GM23338 (cell line): ENCODE measurements at regions not wholly inside any gene's neighbourhood (a gene's known extent, or its start where the extent isn't known, plus 50 kb on each side); places are given as distances from the start of the nearest gene placed in this dataset.

Source experiments
- ATAC-seq: fragments of 200-7000 bp; cut with Tn5 transposase; 3 replicates; pipeline ENCODE4 v1.9.1; 2020
- DNase-seq: peaks from one replicate; pipeline ENCODE4 v3.0.0-alpha.2; 2015; ENCODE audit warnings: low spot score
- H2AFZ ChIP-seq: fragments of 200-600 bp; sonication (generic); 2 replicates; pipeline ENCODE4 v1.8.0; 2016; ENCODE audit warnings: antibody characterized with exemption, mild to moderate bottlenecking, moderate library complexity
- H3F3A ChIP-seq: fragments of 200-600 bp; sonication (generic); replicated peaks from 2 replicates; pipeline ENCODE4 v1.8.0; 2017; ENCODE audit warnings: antibody characterized with exemption, mixed run types, low read depth
- H3K27ac ChIP-seq: fragments of 200-600 bp; sonication (generic); 2 replicates; pipeline ENCODE4 v1.6.1; 2016; ENCODE audit warnings: low read depth
- H3K27me3 ChIP-seq: fragments of 200-600 bp; sonication (generic); 2 replicates; pipeline ENCODE4 v1.8.0; 2016; ENCODE audit warnings: mild to moderate bottlenecking, mixed run types, moderate library complexity; ENCODE audit not compliant: insufficient read depth
- H3K36me3 ChIP-seq: fragments of 200-600 bp; sonication (generic); 2 replicates; pipeline ENCODE4 v1.8.0; 2016; ENCODE audit warnings: mild to moderate bottlenecking; ENCODE audit not compliant: insufficient read depth
- H3K4me1 ChIP-seq: fragments of 200-600 bp; sonication (generic); 2 replicates; pipeline ENCODE4 v1.8.0; 2016; ENCODE audit warnings: mild to moderate bottlenecking, moderate library complexity; ENCODE audit not compliant: insufficient read depth
- H3K4me2 ChIP-seq: fragments of 200-600 bp; sonication (generic); 2 replicates; pipeline ENCODE4 v1.7.1; 2017; ENCODE audit warnings: mixed run types
- H3K4me3 ChIP-seq: fragments of 200-600 bp; sonication (generic); 2 replicates; pipeline ENCODE4 v1.6.1; 2016; ENCODE audit warnings: mixed run types
- H3K79me2 ChIP-seq: fragments of 200-600 bp; sonication (generic); replicated peaks from 2 replicates; pipeline ENCODE4 v1.8.0; 2017; ENCODE audit warnings: mild to moderate bottlenecking; ENCODE audit not compliant: insufficient read depth
- H3K9me2 ChIP-seq: fragments of 200-600 bp; sonication (generic); 2 replicates; pipeline ENCODE4 v1.8.0; 2017; ENCODE audit not compliant: insufficient read depth
- H4K20me1 ChIP-seq: fragments of 200-600 bp; sonication (generic); replicated peaks from 2 replicates; pipeline ENCODE4 v1.8.0; 2017; ENCODE audit warnings: mild to moderate bottlenecking; ENCODE audit not compliant: insufficient read depth
- H3K27ac Mint-ChIP-seq: 2 replicates; pipeline ENCODE4 v1.8.0; 2020; ENCODE audit warnings: inconsistent platforms, mild to moderate bottlenecking, moderate library complexity, mixed read lengths
- H3K27me3 Mint-ChIP-seq: 3 replicates; pipeline ENCODE4 v1.8.0; 2022; ENCODE audit warnings: low read depth, mild to moderate bottlenecking, moderate library complexity, mixed read lengths, inconsistent platforms; ENCODE audit not compliant: insufficient read depth, poor library complexity
- H3K36me3 Mint-ChIP-seq: 3 replicates; pipeline ENCODE4 v1.8.0; 2021; ENCODE audit warnings: low read depth, mild to moderate bottlenecking, inconsistent platforms, moderate library complexity, mixed read lengths
- H3K4me1 Mint-ChIP-seq: 3 replicates; pipeline ENCODE4 v1.8.0; 2020; ENCODE audit warnings: mild to moderate bottlenecking, inconsistent platforms, mixed read lengths
- H3K4me3 Mint-ChIP-seq: 3 replicates; pipeline ENCODE4 v1.8.0; 2021; ENCODE audit warnings: moderate library complexity, mild to moderate bottlenecking, inconsistent platforms, mixed read lengths
- H3K9me3 Mint-ChIP-seq: 3 replicates; pipeline ENCODE4 v1.8.0; 2020; ENCODE audit warnings: moderate library complexity, mild to moderate bottlenecking, inconsistent platforms, mixed read lengths
- EZH2phosphoT487 ChIP-seq: fragments of 200-600 bp; sonication (generic); IDR thresholded peaks from one replicate; pipeline ENCODE4 v1.8.1; 2018; ENCODE audit warnings: antibody characterized with exemption; ENCODE audit not compliant: unreplicated experiment
- NANOG ChIP-seq: IDR thresholded peaks from 2 replicates; pipeline ENCODE4 v1.6.1; 2016; ENCODE audit warnings: antibody characterized with exemption, borderline replicate concordance
- ZNF331 ChIP-seq: fragments of 250-450 bp; sonication (Bioruptor Pico); IDR thresholded peaks from 2 replicates; pipeline ENCODE4 v1.5.0; 2020; ENCODE audit warnings: low read depth, mild to moderate bottlenecking, moderate library complexity
- TF ChIP-seq, protein P1 (sequence below): fragments of 250-450 bp; sonication (Bioruptor Pico); IDR thresholded peaks from 2 replicates; pipeline ENCODE4 v1.5.0; 2020; ENCODE audit warnings: mild to moderate bottlenecking, moderate library complexity
- TF ChIP-seq, protein P2 (sequence below), 2 experiments: fragments of 200-600 bp in 1 of 2; sonication (generic) in 1 of 2; conservative IDR thresholded peaks; 2 replicates each; pipeline versions ENCODE4 v1.5.1 to v1.6.1; 2016 to 2017; ENCODE audit warnings: antibody characterized with exemption in 2 of 2, low read depth in 2 of 2, mild to moderate bottlenecking in 2 of 2, moderate library complexity in 1 of 2
- TF ChIP-seq, protein P3 (sequence below): IDR thresholded peaks from one replicate; pipeline ENCODE4 v1.6.1; 2018; ENCODE audit warnings: antibody characterized with exemption; ENCODE audit not compliant: unreplicated experiment

DNA sequence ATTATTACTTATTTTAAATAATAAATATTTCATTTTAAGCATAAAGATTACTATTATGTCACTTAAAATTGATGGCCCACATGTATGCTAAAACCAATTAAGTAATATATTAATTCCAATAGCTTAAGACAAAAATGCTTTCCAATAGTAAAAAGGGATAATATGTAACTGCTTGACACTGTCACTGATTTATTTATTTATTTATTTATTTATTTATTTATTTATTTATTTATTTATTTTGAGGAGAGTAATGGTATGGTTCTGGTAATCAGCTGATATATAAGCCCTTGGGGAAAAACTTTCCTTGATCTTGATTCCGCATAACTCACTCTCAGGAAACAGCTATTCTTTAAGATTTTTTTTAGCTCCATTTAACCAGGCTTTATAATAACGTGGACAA, 903.0 kb upstream of the ATXN8OS start (continued):
- no peak for TF ChIP-seq EZH2phosphoT487

DNA sequence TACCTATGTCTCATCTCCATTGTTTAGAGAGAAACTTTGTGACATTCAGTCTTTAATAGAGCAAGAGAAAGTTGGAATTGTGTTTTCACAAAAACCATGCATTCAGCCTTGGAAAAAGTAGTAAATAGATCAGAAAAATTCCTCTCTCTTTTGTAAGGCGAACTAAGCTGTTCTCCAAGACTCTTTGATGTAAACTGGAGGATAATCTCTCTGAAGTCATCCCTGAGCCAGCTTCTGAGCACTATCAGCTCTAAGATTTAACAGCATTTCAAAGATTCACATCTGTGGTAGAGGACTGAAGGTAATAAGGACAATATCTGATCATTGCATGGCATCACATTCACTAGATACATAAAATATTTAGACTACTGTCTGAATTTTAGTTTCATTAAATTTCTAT, 904.6 kb upstream of the ATXN8OS start:
- no peak overlapping the region for H3K4me3 ChIP-seq
- no peak overlapping the region for H3K27ac ChIP-seq
- H3K27me3 Mint-ChIP-seq = no peaks in the 10 kb centered on the region
- no peak overlapping the region for H3K4me3 Mint-ChIP-seq
- no peak for ATAC-seq
- peak overlapping the region; percentile 82; the same call in 1 of the 2 replicates for H3K27ac Mint-ChIP-seq
- no peaks in the 10 kb centered on the region for H4K20me1 ChIP-seq
- no peak for TF ChIP-seq ZNF331
- TF ChIP-seq, protein P1, sequence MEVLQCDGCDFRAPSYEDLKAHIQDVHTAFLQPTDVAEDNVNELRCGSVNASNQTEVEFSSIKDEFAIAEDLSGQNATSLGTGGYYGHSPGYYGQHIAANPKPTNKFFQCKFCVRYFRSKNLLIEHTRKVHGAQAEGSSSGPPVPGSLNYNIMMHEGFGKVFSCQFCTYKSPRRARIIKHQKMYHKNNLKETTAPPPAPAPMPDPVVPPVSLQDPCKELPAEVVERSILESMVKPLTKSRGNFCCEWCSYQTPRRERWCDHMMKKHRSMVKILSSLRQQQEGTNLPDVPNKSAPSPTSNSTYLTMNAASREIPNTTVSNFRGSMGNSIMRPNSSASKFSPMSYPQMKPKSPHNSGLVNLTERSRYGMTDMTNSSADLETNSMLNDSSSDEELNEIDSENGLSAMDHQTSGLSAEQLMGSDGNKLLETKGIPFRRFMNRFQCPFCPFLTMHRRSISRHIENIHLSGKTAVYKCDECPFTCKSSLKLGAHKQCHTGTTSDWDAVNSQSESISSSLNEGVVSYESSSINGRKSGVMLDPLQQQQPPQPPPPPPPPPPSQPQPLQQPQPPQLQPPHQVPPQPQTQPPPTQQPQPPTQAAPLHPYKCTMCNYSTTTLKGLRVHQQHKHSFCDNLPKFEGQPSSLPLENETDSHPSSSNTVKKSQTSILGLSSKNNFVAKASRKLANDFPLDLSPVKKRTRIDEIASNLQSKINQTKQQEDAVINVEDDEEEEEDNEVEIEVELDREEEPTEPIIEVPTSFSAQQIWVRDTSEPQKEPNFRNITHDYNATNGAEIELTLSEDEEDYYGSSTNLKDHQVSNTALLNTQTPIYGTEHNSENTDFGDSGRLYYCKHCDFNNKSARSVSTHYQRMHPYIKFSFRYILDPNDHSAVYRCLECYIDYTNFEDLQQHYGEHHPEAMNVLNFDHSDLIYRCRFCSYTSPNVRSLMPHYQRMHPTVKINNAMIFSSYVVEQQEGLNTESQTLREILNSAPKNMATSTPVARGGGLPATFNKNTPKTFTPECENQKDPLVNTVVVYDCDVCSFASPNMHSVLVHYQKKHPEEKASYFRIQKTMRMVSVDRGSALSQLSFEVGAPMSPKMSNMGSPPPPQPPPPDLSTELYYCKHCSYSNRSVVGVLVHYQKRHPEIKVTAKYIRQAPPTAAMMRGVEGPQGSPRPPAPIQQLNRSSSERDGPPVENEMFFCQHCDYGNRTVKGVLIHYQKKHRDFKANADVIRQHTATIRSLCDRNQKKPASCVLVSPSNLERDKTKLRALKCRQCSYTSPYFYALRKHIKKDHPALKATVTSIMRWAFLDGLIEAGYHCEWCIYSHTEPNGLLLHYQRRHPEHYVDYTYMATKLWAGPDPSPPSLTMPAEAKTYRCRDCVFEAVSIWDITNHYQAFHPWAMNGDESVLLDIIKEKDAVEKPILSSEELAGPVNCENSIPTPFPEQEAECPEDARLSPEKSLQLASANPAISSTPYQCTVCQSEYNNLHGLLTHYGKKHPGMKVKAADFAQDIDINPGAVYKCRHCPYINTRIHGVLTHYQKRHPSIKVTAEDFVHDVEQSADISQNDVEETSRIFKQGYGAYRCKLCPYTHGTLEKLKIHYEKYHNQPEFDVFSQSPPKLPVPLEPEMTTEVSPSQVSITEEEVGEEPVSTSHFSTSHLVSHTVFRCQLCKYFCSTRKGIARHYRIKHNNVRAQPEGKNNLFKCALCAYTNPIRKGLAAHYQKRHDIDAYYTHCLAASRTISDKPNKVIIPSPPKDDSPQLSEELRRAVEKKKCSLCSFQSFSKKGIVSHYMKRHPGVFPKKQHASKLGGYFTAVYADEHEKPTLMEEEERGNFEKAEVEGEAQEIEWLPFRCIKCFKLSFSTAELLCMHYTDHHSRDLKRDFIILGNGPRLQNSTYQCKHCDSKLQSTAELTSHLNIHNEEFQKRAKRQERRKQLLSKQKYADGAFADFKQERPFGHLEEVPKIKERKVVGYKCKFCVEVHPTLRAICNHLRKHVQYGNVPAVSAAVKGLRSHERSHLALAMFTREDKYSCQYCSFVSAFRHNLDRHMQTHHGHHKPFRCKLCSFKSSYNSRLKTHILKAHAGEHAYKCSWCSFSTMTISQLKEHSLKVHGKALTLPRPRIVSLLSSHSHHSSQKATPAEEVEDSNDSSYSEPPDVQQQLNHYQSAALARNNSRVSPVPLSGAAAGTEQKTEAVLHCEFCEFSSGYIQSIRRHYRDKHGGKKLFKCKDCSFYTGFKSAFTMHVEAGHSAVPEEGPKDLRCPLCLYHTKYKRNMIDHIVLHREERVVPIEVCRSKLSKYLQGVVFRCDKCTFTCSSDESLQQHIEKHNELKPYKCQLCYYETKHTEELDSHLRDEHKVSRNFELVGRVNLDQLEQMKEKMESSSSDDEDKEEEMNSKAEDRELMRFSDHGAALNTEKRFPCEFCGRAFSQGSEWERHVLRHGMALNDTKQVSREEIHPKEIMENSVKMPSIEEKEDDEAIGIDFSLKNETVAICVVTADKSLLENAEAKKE (CRISPR knock-in tag) = no peak
- TF ChIP-seq, protein P2, sequence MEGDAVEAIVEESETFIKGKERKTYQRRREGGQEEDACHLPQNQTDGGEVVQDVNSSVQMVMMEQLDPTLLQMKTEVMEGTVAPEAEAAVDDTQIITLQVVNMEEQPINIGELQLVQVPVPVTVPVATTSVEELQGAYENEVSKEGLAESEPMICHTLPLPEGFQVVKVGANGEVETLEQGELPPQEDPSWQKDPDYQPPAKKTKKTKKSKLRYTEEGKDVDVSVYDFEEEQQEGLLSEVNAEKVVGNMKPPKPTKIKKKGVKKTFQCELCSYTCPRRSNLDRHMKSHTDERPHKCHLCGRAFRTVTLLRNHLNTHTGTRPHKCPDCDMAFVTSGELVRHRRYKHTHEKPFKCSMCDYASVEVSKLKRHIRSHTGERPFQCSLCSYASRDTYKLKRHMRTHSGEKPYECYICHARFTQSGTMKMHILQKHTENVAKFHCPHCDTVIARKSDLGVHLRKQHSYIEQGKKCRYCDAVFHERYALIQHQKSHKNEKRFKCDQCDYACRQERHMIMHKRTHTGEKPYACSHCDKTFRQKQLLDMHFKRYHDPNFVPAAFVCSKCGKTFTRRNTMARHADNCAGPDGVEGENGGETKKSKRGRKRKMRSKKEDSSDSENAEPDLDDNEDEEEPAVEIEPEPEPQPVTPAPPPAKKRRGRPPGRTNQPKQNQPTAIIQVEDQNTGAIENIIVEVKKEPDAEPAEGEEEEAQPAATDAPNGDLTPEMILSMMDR (conservative IDR thresholded peaks at IDR 0.05; ENCODE audit: low read depth in 2 of 2) = no peak
- TF ChIP-seq, protein P3, sequence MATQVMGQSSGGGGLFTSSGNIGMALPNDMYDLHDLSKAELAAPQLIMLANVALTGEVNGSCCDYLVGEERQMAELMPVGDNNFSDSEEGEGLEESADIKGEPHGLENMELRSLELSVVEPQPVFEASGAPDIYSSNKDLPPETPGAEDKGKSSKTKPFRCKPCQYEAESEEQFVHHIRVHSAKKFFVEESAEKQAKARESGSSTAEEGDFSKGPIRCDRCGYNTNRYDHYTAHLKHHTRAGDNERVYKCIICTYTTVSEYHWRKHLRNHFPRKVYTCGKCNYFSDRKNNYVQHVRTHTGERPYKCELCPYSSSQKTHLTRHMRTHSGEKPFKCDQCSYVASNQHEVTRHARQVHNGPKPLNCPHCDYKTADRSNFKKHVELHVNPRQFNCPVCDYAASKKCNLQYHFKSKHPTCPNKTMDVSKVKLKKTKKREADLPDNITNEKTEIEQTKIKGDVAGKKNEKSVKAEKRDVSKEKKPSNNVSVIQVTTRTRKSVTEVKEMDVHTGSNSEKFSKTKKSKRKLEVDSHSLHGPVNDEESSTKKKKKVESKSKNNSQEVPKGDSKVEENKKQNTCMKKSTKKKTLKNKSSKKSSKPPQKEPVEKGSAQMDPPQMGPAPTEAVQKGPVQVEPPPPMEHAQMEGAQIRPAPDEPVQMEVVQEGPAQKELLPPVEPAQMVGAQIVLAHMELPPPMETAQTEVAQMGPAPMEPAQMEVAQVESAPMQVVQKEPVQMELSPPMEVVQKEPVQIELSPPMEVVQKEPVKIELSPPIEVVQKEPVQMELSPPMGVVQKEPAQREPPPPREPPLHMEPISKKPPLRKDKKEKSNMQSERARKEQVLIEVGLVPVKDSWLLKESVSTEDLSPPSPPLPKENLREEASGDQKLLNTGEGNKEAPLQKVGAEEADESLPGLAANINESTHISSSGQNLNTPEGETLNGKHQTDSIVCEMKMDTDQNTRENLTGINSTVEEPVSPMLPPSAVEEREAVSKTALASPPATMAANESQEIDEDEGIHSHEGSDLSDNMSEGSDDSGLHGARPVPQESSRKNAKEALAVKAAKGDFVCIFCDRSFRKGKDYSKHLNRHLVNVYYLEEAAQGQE = no peak
- TF ChIP-seq NANOG = 0 out of 2 replicates have a peak, but pooled peaks have one; percentile 11
- peaks cover 21% of the 10 kb centered on the region for H3K4me1 ChIP-seq
- H2AFZ ChIP-seq = no peak overlapping the region
- peaks cover 14% of the 10 kb centered on the region; the same call in 2 of the 3 replicates for H3K9me3 Mint-ChIP-seq
- H3K4me1 Mint-ChIP-seq = peaks cover 19% of the 10 kb centered on the region
- DNase-seq = peak; percentile 37
- H3K4me2 ChIP-seq = no peak overlapping the region
- no peaks in the 10 kb centered on the region for H3K79me2 ChIP-seq
- no peaks in the 10 kb centered on the region for H3K9me2 ChIP-seq
- H3K36me3 ChIP-seq = no peaks in the 10 kb centered on the region
- no peaks in the 10 kb centered on the region for H3F3A ChIP-seq
- no peaks in the 10 kb centered on the region for H3K27me3 ChIP-seq
- H3K36me3 Mint-ChIP-seq = no peaks in the 10 kb centered on the region; the same call in 2 of the 3 replicates
